ENCODE measurements at regions not wholly inside any gene's neighbourhood (a gene's known extent, or its start where the extent isn't known, plus 50 kb on each side); places are given as distances from the start of the nearest gene placed in this dataset.
"Not testable (repeated sequence)": the region's sequence is repeated elsewhere in the genome, so short reads cannot be mapped to it uniquely, and the experiment has no call there.

- DNase-seq (ENCODE audit: low read depth, low spot score), result no peak
Measured at GRCh38 chr22:22946131-22946530, 58.5 kb downstream of the IGLL5 start.

- DNase-seq (ENCODE audit: low read depth, low spot score), result no peak
Measured at GRCh38 chr22:22948651-22949571, 61.3 kb downstream of the IGLL5 start.

DNA sequence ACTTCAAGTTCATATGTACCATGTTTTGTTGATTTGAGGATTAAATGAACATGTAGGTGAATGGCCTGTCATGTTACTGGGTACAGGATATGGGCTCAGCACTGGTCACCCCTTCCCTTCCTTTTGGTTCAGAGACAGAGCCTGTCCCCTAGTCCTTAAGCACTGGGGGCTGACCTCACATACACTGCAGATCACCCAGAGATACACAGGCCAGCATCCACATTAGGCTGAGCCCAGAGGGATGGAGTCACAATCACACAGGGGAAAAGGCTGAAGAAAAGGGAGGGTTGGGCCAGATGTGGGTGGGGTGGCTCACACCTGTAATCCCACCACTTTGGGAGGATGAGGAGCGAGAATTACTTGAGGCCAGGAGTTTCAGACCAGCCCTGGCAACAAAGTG, 62.3 kb downstream of the IGLL5 start:
- DNase-seq (ENCODE audit: low read depth, low spot score), result no peak

DNA sequence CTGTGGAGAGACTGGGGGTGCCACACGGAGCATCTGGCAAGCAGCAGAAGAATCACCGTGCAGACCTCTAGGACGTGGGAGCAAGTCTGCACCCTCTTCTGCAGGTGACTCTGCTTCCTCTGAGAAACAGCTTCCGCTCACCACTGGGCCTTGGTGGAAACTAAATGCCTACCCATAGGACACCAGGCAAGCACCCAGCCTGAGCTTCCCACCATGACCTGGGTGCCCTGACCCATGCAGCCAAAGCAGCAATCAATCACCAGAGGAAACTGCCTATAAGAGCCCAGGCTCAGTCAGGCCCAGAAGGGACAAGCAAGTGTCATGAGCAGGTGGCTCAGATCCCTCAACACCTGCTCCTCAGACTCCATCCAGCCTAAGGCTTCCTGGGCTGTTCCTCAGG, 63.4 kb downstream of the IGLL5 start:
- DNase-seq (ENCODE audit: low read depth, low spot score), result no peak

- DNase-seq (ENCODE audit: low read depth, low spot score), result no peak
Measured at GRCh38 chr22:22952531-22953280, 65.1 kb downstream of the IGLL5 start.

DNA sequence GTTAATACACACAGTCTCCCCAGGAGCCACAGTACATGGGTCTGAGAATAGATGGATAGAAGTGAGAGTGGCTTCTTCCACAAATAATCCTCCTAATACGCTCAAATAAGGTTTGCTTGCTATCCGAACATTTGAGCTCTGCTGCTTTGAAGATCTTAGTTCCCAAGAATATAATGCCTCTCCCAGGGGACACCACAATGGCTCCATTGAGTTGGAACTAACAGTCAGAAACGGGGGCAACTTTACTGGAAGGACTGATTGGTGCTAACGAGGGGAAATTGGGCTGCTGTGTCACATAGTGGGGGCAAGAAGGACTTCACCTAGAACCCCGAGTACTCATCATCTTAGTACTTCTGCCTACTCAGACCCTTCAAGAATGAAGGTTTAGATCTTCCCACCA, 66.2 kb downstream of the IGLL5 start:
- no peak for DNase-seq (ENCODE audit: low read depth, low spot score)

DNA sequence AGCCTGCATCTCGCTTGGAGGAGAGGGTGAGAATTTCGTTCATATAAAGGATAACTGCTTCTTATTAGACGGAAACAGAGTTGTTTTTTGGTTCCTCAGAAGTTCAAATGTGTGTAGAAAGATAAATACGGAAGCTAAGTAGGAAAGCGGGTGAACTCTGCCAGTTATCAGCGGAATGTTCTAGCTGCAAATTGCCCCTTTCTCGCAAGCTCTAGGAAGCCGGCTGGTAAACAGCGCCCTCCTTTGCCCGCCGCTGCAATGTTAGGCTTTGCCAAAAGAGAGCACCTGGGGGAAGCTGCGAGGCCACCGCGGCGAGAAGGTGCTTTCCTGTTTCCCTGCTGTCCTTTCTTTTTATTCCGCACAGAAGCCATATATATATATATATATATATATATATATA, 67.0 kb downstream of the IGLL5 start:
- DNase-seq (ENCODE audit: low read depth, low spot score), result no peak

DNA sequence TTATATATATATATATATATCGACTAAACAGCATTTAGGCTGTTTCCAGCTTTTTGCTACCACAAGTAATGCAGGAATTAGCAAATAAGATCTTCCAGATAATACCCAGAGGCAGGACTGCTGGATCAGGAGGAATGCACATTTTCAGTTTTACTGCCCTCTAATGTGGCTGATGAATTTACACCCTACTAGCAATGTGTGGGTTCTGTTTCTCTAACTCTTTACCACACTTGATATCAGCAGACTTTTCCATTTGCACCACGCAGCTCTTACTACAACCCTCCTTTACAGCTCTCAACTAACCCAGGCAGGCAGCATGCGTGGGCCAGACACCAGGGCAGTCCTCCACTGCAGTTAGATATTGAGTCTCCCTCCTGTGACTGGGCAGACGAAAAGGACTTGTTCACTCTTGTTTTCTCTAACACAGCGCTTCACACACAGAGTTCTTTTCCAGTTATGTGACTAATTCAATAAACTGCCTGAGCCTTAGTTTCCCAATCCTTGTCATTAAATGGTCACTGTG, 67.7 kb downstream of the IGLL5 start:
- DNase-seq (ENCODE audit: low read depth, low spot score), result no peak

- peak; percentile 29 for DNase-seq (ENCODE audit: low read depth, low spot score)
Measured at GRCh38 chr22:22955866-22956535, 68.4 kb downstream of the IGLL5 start.

DNA sequence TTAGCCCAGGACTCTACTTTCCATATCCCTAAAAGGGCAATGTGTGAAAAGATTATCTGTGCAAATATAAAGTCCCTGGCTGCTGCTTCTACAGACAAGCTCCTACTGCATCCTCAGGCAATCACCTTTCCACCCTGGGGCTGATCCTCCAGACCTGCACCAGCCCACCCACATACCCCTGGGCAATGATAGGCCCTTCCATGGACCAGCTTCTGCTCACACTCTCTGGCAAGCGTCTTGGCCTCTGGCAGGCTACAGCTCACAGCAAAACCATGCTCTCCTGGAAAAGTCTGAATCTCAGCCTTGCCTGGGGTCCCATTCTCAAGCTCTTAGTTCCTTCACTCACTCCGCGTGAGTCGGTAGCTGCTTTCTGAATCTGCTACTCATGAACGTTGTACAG, 69.5 kb downstream of the IGLL5 start:
- no peak for DNase-seq (ENCODE audit: low read depth, low spot score)

DNA sequence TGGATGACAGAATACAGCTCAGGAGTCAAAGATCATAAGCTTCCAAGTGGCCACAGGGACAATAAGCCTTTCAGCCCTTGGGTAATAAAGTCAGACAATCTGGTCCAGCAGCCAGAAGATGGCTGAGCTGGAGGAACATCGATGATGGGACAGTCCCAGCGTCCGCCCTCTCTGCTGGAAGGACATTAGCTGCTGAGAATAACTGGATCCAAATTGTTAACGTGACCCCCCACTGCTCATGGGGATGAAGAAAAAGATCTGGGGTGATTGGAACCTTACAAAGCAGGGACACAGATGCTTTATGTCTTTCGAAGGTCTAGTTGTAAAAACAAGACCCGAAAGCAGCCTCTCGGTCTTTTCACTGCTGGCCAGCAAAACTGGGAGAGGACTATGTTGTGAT, 71.0 kb downstream of the IGLL5 start:
- DNase-seq (ENCODE audit: low read depth, low spot score), result no peak

DNA sequence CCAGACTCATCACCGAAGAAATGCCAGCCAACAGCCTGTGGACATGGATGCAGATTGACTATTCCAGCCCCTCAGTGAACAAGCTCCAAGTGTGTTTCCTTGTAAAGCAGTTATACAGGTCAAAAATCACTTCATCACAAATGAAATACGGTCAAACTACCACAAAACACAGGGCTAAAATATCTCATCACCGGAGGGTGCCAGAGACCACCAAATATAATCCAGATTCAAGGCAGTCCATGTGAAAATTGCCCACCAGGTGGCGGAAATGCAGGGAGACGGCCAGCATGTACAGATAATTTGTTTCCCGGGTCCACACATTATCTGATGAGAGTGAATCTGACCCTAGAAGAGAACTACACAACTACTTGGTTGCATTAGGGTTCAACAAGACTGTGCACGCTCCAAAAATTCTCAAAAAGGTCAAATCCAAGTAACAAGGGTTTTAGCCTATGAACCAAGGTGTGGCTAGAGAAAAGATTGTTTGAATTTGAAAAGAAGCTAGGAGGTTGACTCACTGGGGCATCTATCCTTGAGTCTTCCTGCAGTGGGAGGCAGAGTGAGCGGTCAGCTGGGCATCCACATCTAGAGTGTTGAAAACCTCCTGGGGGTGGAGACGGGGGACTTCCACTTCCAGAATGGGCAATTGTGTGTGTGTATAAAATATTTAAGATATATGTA, 71.7 kb downstream of the IGLL5 start:
- peak; percentile 10 for DNase-seq (ENCODE audit: low read depth, low spot score)

DNA sequence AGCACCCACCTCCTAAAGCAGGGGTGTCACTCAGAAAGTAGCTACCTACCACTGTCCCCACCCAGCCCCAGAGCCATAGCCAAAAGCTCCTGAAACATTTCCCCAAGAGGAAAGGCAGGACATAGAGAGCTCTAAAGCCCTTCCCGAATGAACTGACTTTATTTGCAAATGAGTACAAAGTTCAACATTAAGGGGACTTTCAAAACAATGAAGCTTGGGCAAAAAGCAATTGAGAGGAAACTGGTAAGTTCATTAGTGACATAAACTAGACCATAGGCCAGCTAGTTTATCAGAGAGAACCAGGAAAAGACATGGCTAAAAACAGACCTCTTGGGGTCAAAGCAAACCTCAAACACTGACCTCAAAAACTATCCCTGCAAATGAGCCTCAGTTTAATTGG, 72.7 kb downstream of the IGLL5 start:
- DNase-seq (ENCODE audit: low read depth, low spot score), result no peak

DNA sequence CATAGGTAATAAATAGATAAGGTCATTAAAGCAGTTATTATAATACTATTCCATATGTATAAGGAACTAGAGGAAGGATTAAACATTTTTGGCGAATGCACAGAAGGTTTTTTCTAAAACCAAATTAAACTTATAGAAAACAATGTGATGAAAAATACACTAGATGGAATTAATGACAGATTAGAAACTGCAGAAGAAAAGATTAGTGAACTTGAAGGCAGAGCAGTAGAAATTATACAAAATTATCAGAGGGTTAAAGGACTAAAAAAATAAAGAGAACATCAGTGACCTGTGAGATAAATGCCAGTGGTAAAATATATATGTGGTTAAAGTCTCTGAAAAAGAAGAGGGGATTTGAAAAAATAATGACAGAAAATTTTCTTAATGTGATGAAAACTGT, 74.0 kb downstream of the IGLL5 start:
- DNase-seq (ENCODE audit: low read depth, low spot score), result no peak

- no peak for DNase-seq (ENCODE audit: low read depth, low spot score)
Measured at GRCh38 chr22:22968366-22968765, 80.8 kb downstream of the IGLL5 start.

DNA sequence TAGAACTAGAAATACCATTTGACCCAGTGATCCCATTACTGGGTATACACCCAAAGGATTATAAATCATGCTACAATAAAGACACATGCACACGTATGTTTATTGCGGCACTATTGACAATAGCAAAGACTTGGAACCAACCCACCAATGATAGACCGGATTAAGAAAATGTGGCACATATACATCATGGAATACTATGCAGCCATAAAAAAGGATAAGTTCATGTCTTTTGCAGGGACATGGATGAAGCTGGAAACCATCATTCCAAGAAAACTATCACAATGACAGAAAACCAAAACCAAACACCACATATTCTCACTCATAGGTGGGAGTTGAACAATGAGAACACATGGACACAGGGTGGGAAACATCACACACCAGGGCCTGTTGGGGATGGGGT, 85.0 kb downstream of the IGLL5 start:
- DNase-seq (ENCODE audit: low read depth, low spot score), result not testable (repeated sequence)

DNA sequence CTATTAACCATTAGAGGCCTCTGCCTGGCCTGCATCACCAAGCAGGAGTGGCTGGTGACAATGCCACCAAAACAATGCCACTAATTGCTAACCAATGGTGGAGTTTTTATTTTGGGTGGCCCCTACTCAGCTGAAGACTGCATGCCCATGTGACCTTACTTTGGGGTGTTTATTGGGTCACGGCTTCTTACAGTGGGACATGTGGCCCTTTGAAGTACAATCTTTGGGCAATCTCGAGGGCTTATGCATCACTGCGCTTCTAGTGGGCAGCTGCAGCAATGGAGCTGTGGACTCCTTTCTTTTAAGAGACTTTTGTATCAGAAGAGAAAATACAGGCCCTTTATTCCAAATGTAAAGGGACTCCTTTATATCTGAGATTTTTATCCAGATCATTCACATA, 85.7 kb downstream of the IGLL5 start:
- no peak for DNase-seq (ENCODE audit: low read depth, low spot score)

GRCh38 chr22:22974156-22974555, 86.5 kb downstream of the IGLL5 start:
- DNase-seq (ENCODE audit: low read depth, low spot score), result no peak

- no peak for DNase-seq (ENCODE audit: low read depth, low spot score)
Measured at GRCh38 chr22:22974795-22975580, 87.4 kb downstream of the IGLL5 start.

All from pulmonary artery endothelial cell (primary cell).